ENCODE measurements at regions not wholly inside any gene's neighbourhood (a gene's known extent, or its start where the extent isn't known, plus 50 kb on each side); places are given as distances from the start of the nearest gene placed in this dataset.
"Not testable (repeated sequence)": the region's sequence is repeated elsewhere in the genome, so short reads cannot be mapped to it uniquely, and the experiment has no call there.

DNA sequence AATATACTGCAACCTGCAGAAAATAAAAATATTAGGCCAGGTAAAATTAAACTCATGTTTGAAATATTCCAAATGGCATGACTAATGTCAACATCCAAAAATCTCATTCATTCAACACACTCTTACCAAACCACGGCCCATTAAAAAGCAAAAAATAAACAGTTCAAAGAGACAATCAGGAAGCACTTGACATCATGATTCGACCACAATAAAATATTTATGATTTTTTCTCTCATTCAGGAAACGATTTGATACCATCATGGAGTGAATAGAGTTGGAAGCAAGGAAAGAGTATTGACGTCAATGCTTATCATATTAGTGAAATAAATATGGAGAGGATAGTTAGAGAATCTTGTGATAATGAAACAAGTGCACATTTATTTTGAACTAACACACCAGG, 354.1 kb downstream of the KCNJ2 start:
- Mint-ChIP-seq H3K36me3 (ENCODE audit: low read depth) (no peaks in the 10 kb centered on the region), H3K27ac (no peak overlapping the region), H3K9me3 (no peaks in the 10 kb centered on the region), H3K4me1 (ENCODE audit: low read depth) (peaks cover 30% of the 10 kb centered on the region), H3K4me3 (no peak overlapping the region), H3K27me3 (no peaks in the 10 kb centered on the region)
- intact Hi-C loops (cut with micrococcal nuclease), result no loop called here

DNA sequence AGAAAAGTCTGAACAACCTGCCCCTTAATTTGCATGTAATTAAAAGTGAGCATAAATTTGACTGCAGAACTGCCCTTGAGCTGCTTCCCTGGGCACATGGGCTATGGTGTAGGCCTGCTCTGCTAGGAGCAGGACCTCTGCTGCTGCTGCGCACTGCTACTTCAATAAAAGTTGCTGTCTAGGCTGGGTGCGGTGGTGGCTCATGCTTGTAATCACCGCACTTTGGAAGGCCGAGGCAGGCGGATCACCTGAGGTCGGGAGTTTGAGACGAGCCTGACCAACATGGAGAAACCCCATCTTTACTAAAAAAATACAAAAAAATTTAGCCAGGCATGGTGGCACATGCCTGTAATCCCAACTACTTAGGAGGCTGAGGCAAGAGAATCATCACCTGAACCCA, 355.7 kb downstream of the KCNJ2 start:
- intact Hi-C loops (cut with micrococcal nuclease); H3K27me3 Mint-ChIP-seq; H3K9me3 Mint-ChIP-seq; H3K4me3 Mint-ChIP-seq; H3K27ac Mint-ChIP-seq; H3K36me3 Mint-ChIP-seq (ENCODE audit: low read depth): not testable (repeated sequence)
- peaks cover 30% of the 10 kb centered on the region for H3K4me1 Mint-ChIP-seq (ENCODE audit: low read depth)

GRCh38 chr17:70525961-70526360, 356.6 kb downstream of the KCNJ2 start:
- no peak overlapping the region for H3K4me3 Mint-ChIP-seq

DNA sequence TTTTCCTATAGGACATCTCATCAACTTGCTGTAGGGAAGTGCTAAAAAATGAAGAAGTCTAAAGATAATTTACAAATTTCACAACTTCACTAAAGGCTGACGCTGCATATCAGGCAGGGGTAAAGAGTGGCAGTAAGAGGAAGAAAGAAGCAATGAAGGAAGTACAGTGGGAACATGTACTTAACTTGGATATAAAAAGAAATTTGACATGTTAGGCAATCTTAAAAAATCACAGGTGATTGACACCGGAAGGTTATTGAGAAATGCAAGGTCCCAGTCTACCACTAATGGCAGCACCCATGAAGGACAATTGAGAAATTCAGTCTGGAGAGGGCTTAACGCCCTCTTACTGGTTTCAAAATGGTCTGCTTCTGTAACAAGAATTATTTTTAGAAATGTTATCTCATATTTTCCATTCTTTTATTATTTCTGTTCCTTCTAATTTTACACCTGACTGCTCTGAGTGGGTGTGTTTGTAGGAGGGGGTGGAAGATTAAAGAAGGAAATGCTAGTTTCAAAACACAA, 358.1 kb downstream of the KCNJ2 start:
- no peak overlapping the region for H3K4me3 Mint-ChIP-seq
- peak overlapping the region; percentile 85 for H3K27ac Mint-ChIP-seq
- H3K4me1 Mint-ChIP-seq (ENCODE audit: low read depth), result peaks cover 20% of the 10 kb centered on the region
- intact Hi-C loops (cut with micrococcal nuclease), result no loop called here
- no peaks in the 10 kb centered on the region for H3K9me3 Mint-ChIP-seq
- no peaks in the 10 kb centered on the region for H3K27me3 Mint-ChIP-seq
- H3K36me3 Mint-ChIP-seq (ENCODE audit: low read depth), result no peaks in the 10 kb centered on the region

More at GRCh38 chr17:70525961-70526360, 356.6 kb downstream of the KCNJ2 start:
- intact Hi-C loops (cut with micrococcal nuclease), result no loop called here
- Mint-ChIP-seq H3K36me3 (ENCODE audit: low read depth) (no peaks in the 10 kb centered on the region), H3K27me3 (no peaks in the 10 kb centered on the region), H3K27ac (peak overlapping the region; percentile 49), H3K4me1 (ENCODE audit: low read depth) (peaks cover 30% of the 10 kb centered on the region), H3K9me3 (no peaks in the 10 kb centered on the region)

- Mint-ChIP-seq H3K9me3 (peaks cover 9% of the 10 kb centered on the region), H3K4me3 (no peak overlapping the region), H3K27me3 (peaks cover 2% of the 10 kb centered on the region), H3K36me3 (ENCODE audit: low read depth) (peaks cover 5% of the 10 kb centered on the region), H3K4me1 (ENCODE audit: low read depth) (no peaks in the 10 kb centered on the region), H3K27ac (no peak overlapping the region)
- intact Hi-C loops (cut with micrococcal nuclease), result no loop called here
Observed at GRCh38 chr17:70533427-70533826, 364.1 kb downstream of the KCNJ2 start.

- H3K4me1 Mint-ChIP-seq (ENCODE audit: low read depth), result peaks cover 14% of the 10 kb centered on the region
- no peak overlapping the region for H3K27ac Mint-ChIP-seq
- intact Hi-C loops (cut with micrococcal nuclease), result no loop called here
- H3K36me3 Mint-ChIP-seq (ENCODE audit: low read depth), result peaks cover 5% of the 10 kb centered on the region
- H3K9me3 Mint-ChIP-seq, result peaks cover 9% of the 10 kb centered on the region
- H3K4me3 Mint-ChIP-seq, result no peak overlapping the region
- H3K27me3 Mint-ChIP-seq, result peaks cover 2% of the 10 kb centered on the region
Observed at GRCh38 chr17:70535986-70536385, 366.7 kb downstream of the KCNJ2 start.

DNA sequence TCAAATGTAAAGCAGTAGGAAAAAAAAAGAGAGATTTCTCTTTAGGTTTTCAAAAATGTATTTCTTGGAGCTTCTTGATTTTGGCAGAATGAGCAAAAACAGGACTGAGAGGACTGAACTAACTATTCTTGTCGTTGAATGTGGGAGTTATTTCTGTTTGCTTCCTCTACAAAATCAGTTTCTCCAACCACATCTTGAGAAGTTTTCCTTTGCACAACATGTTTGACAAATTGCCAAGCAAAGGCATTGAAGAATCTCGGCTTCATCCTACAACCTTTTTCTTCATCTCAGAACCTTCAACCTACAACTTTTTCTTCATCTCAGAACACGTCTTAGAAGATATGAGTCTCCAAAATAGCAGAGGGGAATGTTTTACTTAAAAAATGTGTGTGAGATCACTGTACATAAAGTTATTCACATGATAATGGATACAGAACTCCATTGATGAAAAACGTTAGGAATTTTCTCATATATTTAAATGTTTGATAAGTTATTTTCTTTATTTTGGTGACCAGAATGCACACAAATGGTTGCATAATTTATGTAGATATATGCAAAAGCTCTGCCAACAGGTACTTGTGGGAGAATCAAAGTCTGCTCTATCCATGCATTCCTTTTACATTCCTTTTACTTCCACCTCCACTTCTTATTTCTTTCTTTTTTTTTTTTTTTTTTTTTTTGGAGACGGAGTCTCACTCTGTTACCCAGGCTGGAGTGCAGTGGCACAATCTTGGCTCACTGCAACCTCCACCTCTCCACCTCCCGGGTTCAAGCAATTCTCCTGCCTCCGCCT, 370.0 kb downstream of the KCNJ2 start:
- Mint-ChIP-seq H3K27me3 (no peaks in the 10 kb centered on the region), H3K9me3 (peaks cover 9% of the 10 kb centered on the region)
- intact Hi-C loops (cut with micrococcal nuclease), result no loop called here

DNA sequence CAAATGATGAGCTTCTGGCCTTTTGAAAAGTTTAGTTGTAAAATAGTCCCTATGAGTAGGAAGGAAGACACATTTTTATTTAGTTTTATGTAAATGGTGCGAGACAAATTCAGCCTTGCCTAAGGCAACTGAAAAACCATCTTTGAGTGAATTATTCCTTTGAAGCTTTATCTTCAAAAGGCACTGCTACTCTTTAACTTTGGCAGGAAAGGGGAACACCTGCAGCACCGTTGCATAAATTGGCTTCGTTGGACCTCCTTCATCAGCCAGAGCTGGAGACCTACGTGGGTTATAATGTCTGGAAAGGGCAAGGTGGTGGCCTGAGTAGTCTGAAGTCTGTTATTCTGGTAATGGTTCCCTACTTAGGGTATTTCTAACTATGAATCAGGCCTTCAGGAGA, 373.5 kb downstream of the KCNJ2 start:
- H3K27ac Mint-ChIP-seq, result no peak overlapping the region
- intact Hi-C loops (cut with micrococcal nuclease), result no loop called here
- no peaks in the 10 kb centered on the region for H3K9me3 Mint-ChIP-seq
- H3K4me3 Mint-ChIP-seq, result no peak overlapping the region
- H3K36me3 Mint-ChIP-seq (ENCODE audit: low read depth), result no peaks in the 10 kb centered on the region
- H3K4me1 Mint-ChIP-seq (ENCODE audit: low read depth), result peaks cover 27% of the 10 kb centered on the region
- no peaks in the 10 kb centered on the region for H3K27me3 Mint-ChIP-seq

More for the DNA sequence above, 370.0 kb downstream of the KCNJ2 start:
- H3K4me3 Mint-ChIP-seq, result no peak overlapping the region
- peaks cover 27% of the 10 kb centered on the region for H3K4me1 Mint-ChIP-seq (ENCODE audit: low read depth)
- H3K27ac Mint-ChIP-seq, result no peak overlapping the region
- peaks cover 5% of the 10 kb centered on the region for H3K36me3 Mint-ChIP-seq (ENCODE audit: low read depth)

DNA sequence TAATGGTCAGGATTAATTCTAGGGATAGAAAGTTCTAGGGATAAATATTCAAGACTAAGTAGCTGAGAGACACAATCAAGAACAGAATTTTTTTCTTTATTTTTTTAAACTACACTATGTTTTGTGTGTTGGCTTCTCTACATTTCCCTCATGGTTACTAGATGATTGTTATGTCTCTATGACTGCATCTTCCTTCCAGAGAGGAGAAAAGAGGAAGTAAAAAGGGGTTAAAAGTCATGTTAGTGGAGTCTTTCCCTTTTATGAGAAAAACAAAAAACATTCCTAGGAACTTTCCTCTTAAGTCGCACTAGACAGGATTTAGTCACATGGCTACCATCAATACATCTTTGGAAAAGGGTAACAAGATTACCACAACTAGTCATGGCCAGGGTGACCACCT, 375.0 kb downstream of the KCNJ2 start:
- H3K4me1 Mint-ChIP-seq (ENCODE audit: low read depth), result peaks cover 20% of the 10 kb centered on the region
- no peaks in the 10 kb centered on the region for H3K27me3 Mint-ChIP-seq
- H3K9me3 Mint-ChIP-seq, result no peaks in the 10 kb centered on the region
- no peak overlapping the region for H3K4me3 Mint-ChIP-seq
- H3K27ac Mint-ChIP-seq, result peak overlapping the region; percentile 32
- intact Hi-C loops (cut with micrococcal nuclease), result no loop called here
- no peaks in the 10 kb centered on the region for H3K36me3 Mint-ChIP-seq (ENCODE audit: low read depth)

DNA sequence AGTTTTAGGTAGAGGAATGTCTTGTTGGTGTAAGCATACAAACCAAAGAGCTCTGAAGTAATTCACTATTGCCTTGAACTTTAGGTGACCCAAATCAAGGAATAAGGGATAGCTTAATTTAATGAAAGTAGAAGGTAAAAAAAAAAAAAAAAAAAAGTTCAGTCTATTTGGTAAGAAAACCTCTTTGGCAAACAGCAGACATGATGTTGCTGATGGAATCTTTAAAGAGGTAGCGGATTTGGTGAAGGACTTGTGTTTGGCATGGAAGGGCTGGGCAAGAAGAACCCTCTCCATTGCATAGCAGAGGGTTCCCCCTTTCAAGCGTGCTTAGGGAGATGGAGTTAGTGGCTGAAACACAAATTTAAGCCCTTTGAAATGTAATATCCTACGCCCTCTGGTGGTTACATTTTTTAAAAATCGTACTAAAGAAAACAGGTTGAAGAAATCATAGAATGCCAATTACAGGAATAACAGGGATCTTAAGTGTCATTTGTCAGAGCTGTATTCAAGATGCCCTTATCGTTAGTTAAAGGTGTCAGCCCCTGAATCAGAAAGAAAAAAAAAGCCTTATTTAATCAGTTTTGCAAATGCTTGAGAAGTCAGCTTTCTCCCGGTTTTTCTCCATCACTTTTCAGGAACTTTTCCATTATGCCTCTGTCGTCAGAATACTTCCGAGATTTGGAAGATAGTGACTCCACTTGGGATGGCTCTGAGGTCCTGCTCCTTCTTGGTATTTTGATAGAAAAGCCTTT, 383.1 kb downstream of the KCNJ2 start:
- Mint-ChIP-seq H3K27ac (no peak overlapping the region), H3K4me1 (ENCODE audit: low read depth) (peaks cover 17% of the 10 kb centered on the region), H3K4me3 (no peak overlapping the region), H3K36me3 (ENCODE audit: low read depth) (no peaks in the 10 kb centered on the region), H3K9me3 (peaks cover 9% of the 10 kb centered on the region), H3K27me3 (no peaks in the 10 kb centered on the region)
- intact Hi-C loops (cut with micrococcal nuclease), result loop anchor here (5.0 to 10.0 kb wide), 4 partner anchors 58 to 985 kb away; partner anchors contain the start of gene KCNJ2

DNA sequence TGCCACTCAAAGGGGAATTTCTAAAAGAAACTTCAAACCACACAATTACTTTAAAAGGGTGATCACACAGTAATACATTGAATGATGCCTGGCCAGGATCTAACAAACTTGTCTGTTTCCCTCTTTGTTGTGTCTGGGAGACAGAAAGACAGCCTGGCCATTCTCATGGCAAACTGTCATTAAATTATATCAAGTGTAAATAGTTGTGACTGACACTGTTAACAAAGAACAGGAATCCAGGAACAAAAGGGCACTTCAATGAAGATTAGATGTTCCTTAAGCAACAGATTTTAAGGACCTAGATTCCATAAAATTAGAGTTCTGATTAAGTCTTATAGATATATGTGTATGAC, 383.6 kb downstream of the KCNJ2 start:
- H3K4me1 Mint-ChIP-seq (ENCODE audit: low read depth), result peaks cover 17% of the 10 kb centered on the region
- no peaks in the 10 kb centered on the region for H3K27me3 Mint-ChIP-seq
- no peak overlapping the region for H3K27ac Mint-ChIP-seq
- H3K4me3 Mint-ChIP-seq, result no peak overlapping the region
- peaks cover 9% of the 10 kb centered on the region for H3K9me3 Mint-ChIP-seq
- intact Hi-C loops (cut with micrococcal nuclease), result loop anchor here (5.0 to 10.0 kb wide), 4 partner anchors 58 to 986 kb away; partner anchors contain the start of gene KCNJ2
- H3K36me3 Mint-ChIP-seq (ENCODE audit: low read depth), result no peaks in the 10 kb centered on the region

DNA sequence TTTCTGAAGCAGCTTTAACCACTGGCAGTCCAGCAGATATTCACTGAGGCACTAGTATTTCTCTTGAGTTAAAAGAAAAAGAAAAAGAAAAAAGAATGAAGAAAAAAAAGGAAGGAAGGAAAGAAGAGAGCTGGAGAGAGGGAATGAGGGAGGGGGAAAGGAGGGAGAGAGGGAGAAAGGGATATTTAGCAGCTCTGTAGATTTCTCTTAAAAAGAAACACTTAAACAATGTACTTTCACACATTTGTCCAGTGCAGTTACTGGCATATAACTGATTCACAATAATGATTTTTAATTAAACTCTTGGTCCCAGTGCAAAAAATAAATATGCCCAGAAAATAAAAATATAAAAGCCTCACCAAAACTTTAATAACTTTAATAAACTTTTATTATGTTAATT, 386.4 kb downstream of the KCNJ2 start:
- Mint-ChIP-seq H3K4me3 (no peak overlapping the region), H3K9me3 (peaks cover 5% of the 10 kb centered on the region), H3K27ac (no peak overlapping the region), H3K36me3 (ENCODE audit: low read depth) (no peaks in the 10 kb centered on the region), H3K4me1 (ENCODE audit: low read depth) (peaks cover 21% of the 10 kb centered on the region), H3K27me3 (no peaks in the 10 kb centered on the region)
- intact Hi-C loops (cut with micrococcal nuclease), result loop anchor here (10.0 kb wide), 1 partner anchor 61 kb away; no protein-coding TSS in a partner anchor

DNA sequence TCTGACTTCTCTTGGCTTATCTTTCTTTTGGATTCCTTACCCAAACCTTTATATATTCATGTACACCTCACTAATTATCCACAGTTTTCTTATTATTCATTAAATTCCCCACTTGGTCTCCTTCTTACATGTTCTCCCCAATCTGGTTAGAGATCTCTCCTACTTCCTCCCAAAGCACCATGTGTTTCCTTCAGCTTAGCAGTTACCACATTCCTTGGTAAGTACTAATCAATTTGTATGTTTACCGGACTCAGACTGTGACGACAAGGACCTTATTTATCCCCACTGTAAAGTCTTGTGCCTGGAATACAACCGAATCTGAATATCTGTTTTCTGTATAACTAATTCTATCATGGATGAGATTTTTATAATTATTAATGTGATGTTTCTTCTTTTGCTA, 389.5 kb downstream of the KCNJ2 start:
- Mint-ChIP-seq H3K4me1 (ENCODE audit: low read depth) (peaks cover 6% of the 10 kb centered on the region), H3K36me3 (ENCODE audit: low read depth) (no peaks in the 10 kb centered on the region), H3K4me3 (no peak overlapping the region), H3K27ac (no peak overlapping the region), H3K27me3 (no peaks in the 10 kb centered on the region), H3K9me3 (no peaks in the 10 kb centered on the region)
- intact Hi-C loops (cut with micrococcal nuclease), result loop anchor here (10.0 kb wide), 1 partner anchor 64 kb away; no protein-coding TSS in a partner anchor

DNA sequence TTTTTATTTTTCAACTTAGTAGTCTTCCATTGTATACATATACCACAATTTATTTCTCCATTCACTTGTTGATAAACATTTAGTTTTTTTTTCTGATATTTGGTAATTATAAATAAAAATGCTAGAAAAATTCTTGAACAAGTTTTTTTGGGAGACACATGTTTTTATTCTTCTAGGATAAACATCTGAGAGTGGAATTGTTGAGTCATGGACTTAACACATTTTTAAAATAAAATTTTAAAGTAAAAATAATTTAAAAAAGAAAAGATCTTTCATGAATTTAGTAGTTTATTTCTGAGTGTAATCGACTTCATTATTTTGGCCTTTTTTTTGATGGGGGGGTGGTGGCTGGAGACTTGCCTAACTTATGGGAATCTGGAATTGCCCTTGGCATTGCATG, 391.1 kb downstream of the KCNJ2 start:
- no peak overlapping the region for H3K27ac Mint-ChIP-seq
- no peaks in the 10 kb centered on the region for H3K27me3 Mint-ChIP-seq
- no peak overlapping the region for H3K4me3 Mint-ChIP-seq
- no peaks in the 10 kb centered on the region for H3K9me3 Mint-ChIP-seq
- H3K36me3 Mint-ChIP-seq (ENCODE audit: low read depth), result no peaks in the 10 kb centered on the region
- peaks cover 6% of the 10 kb centered on the region for H3K4me1 Mint-ChIP-seq (ENCODE audit: low read depth)
- intact Hi-C loops (cut with micrococcal nuclease), result no loop called here

Measured in dendritic cell treated with granulocyte-macrophage colony-stimulating factor and Interleukin-4, amounts not matched to agents 40 ng/mL and 50 ng/mL, for 4 days (primary cell).